MM.1S (cell line): ENCODE measurements at regions not wholly inside any gene's neighbourhood (a gene's known extent, or its start where the extent isn't known, plus 50 kb on each side); places are given as distances from the start of the nearest gene placed in this dataset.

ENCODE experiments used
- DNase-seq: peaks from one replicate; pipeline ENCODE4 v3.0.0-alpha.2; 2015
- H2AFZ ChIP-seq: fragments of 300-600 bp; sonication (generic); 2 replicates; pipeline ENCODE4 v1.6.0; 2016; ENCODE audit warnings: antibody characterized with exemption, low read length
- H3F3A ChIP-seq: fragments of 300-600 bp; sonication (generic); 2 replicates; pipeline ENCODE4 v1.6.1; 2016; ENCODE audit warnings: mild to moderate bottlenecking, antibody characterized with exemption, low read length, moderate library complexity, mixed read lengths; ENCODE audit not compliant: insufficient read depth
- H3K27ac ChIP-seq: fragments of 300-600 bp; sonication (generic); 2 replicates; pipeline ENCODE4 v1.5.1; 2016; ENCODE audit warnings: mild to moderate bottlenecking, low read length
- H3K27me3 ChIP-seq: fragments of 300-600 bp; sonication (generic); replicated peaks from 2 replicates; pipeline ENCODE4 v1.6.0; 2016; ENCODE audit warnings: low read length; ENCODE audit not compliant: insufficient read depth
- H3K36me3 ChIP-seq: fragments of 300-600 bp; sonication (generic); replicated peaks from 2 replicates; pipeline ENCODE4 v1.6.1; 2016; ENCODE audit warnings: mild to moderate bottlenecking, low read length, mixed read lengths; ENCODE audit not compliant: insufficient read depth
- H3K4me1 ChIP-seq: fragments of 300-600 bp; sonication (generic); 2 replicates; pipeline ENCODE4 v1.6.1; 2016; ENCODE audit warnings: low read length, mixed read lengths
- H3K4me2 ChIP-seq: fragments of 300-600 bp; sonication (generic); 2 replicates; pipeline ENCODE4 v1.6.0; 2016; ENCODE audit warnings: low read depth, low read length
- H3K4me3 ChIP-seq: fragments of 300-600 bp; sonication (generic); 2 replicates; pipeline ENCODE4 v1.5.1; 2016; ENCODE audit warnings: low read length, mixed read lengths
- H3K79me2 ChIP-seq: fragments of 300-600 bp; sonication (generic); 2 replicates; pipeline ENCODE4 v1.6.1; 2016; ENCODE audit warnings: mixed run types, low read length, mixed read lengths
- H3K9ac ChIP-seq: fragments of 300-600 bp; sonication (generic); 2 replicates; pipeline ENCODE4 v1.6.1; 2016; ENCODE audit warnings: low read length, mixed read lengths
- H3K9me2 ChIP-seq: fragments of 300-600 bp; sonication (generic); replicated peaks from 2 replicates; pipeline ENCODE4 v1.6.1; 2016; ENCODE audit warnings: mild to moderate bottlenecking, low read length, mixed read lengths; ENCODE audit not compliant: insufficient read depth
- H3K9me3 ChIP-seq: fragments of 300-600 bp; sonication (generic); replicated peaks from 2 replicates; pipeline ENCODE4 v1.6.1; 2016; ENCODE audit warnings: mild to moderate bottlenecking, low read length, mixed read lengths; ENCODE audit not compliant: insufficient read depth
- H4K20me1 ChIP-seq: fragments of 300-600 bp; sonication (generic); 2 replicates; pipeline ENCODE4 v1.6.1; 2016; ENCODE audit warnings: mild to moderate bottlenecking, low read length, moderate library complexity, mixed read lengths; ENCODE audit not compliant: insufficient read depth
- CTCF ChIP-seq: fragments of 300-600 bp; sonication (generic); IDR thresholded peaks from 2 replicates; pipeline ENCODE4 v1.5.1; 2016; ENCODE audit warnings: antibody characterized with exemption, low read length, mixed read lengths
- EZH2 ChIP-seq: fragments of 300-600 bp; sonication (generic); optimal IDR thresholded peaks from 2 replicates; pipeline ENCODE3; 2017; ENCODE audit warnings: low read depth, mild to moderate bottlenecking, antibody characterized with exemption, low read length, mixed read lengths
- EZH2phosphoT487 ChIP-seq: fragments of 300-600 bp; sonication (generic); IDR thresholded peaks from 2 replicates; pipeline ENCODE4 v1.6.1; 2018; ENCODE audit warnings: antibody characterized with exemption, low read length

- no peaks in the 10 kb centered on the region for H3K4me1 ChIP-seq
- H3K4me2 ChIP-seq: no peak overlapping the region
- no peak for TF ChIP-seq EZH2phosphoT487
- TF ChIP-seq CTCF: no peak
- TF ChIP-seq EZH2: no peak
- H2AFZ ChIP-seq: no peak overlapping the region
- no peak overlapping the region for H3K9ac ChIP-seq
- no peaks in the 10 kb centered on the region for H3K9me3 ChIP-seq
- H3K9me2 ChIP-seq: no peaks in the 10 kb centered on the region
- H3K27ac ChIP-seq: no peak overlapping the region
- no peak overlapping the region for H3K4me3 ChIP-seq
- peaks cover 8% of the 10 kb centered on the region; the same call in 1 of the 2 replicates for H3F3A ChIP-seq
- H3K27me3 ChIP-seq: no peaks in the 10 kb centered on the region
- H3K79me2 ChIP-seq: no peaks in the 10 kb centered on the region
- no peak for DNase-seq
- no peaks in the 10 kb centered on the region for H4K20me1 ChIP-seq
- H3K36me3 ChIP-seq: no peaks in the 10 kb centered on the region
These were observed 134.8 kb upstream of the FUT8 start for GRCh38 chr14:65277580-65278270.

GRCh38 chr14:65278589-65278988, 133.9 kb upstream of the FUT8 start:
- Histone ChIP-seq H3K9me2 (no peaks in the 10 kb centered on the region), H3K27ac (no peak overlapping the region), H3K4me3 (no peak overlapping the region), H3K9ac (no peak overlapping the region), H3K9me3 (no peaks in the 10 kb centered on the region), H3K36me3 (no peaks in the 10 kb centered on the region), H3K79me2 (no peaks in the 10 kb centered on the region), H3F3A (peaks cover 13% of the 10 kb centered on the region), H3K4me2 (no peak overlapping the region), H3K4me1 (peaks cover 6% of the 10 kb centered on the region), H4K20me1 (no peaks in the 10 kb centered on the region), H2AFZ (no peak overlapping the region), H3K27me3 (no peaks in the 10 kb centered on the region)
- no peak for TF ChIP-seq CTCF
- TF ChIP-seq EZH2: no peak
- no peak for TF ChIP-seq EZH2phosphoT487
- DNase-seq: no peak

DNA sequence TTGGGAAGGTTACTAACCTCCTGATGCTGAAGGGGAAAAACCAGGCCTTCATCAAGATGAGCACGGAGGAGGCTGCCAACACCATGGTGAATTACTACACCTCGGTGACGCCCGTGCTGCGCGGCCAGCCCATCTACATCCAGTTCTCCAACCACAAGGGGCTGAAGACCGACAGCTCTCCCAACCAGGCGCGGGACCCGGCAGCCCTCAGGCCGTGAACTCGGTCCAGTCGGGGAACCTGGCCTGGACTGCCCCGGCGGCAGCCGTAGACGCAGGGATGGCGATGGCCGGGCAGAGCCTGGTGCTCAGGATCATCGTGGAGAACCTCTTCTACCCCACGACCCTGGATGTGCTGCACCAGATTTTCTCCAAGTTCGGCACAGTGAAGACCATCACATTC, 133.0 kb upstream of the FUT8 start:
- H3K27ac ChIP-seq: no peak overlapping the region
- no peak for TF ChIP-seq CTCF
- no peak for TF ChIP-seq EZH2
- TF ChIP-seq EZH2phosphoT487: no peak

More for the DNA sequence above, 133.0 kb upstream of the FUT8 start:
- H3K4me3 ChIP-seq: no peak overlapping the region
- peaks cover 13% of the 10 kb centered on the region for H3F3A ChIP-seq
- H3K79me2 ChIP-seq: no peaks in the 10 kb centered on the region
- no peak for DNase-seq
- no peak overlapping the region for H3K9ac ChIP-seq
- H3K4me2 ChIP-seq: no peak overlapping the region
- no peaks in the 10 kb centered on the region for H3K27me3 ChIP-seq
- no peak overlapping the region for H2AFZ ChIP-seq
- no peaks in the 10 kb centered on the region for H3K36me3 ChIP-seq
- no peaks in the 10 kb centered on the region for H4K20me1 ChIP-seq
- H3K4me1 ChIP-seq: peaks cover 7% of the 10 kb centered on the region
- no peaks in the 10 kb centered on the region for H3K9me3 ChIP-seq
- H3K9me2 ChIP-seq: no peaks in the 10 kb centered on the region
